ENCODE measurements at regions not wholly inside any gene's neighbourhood (a gene's known extent, or its start where the extent isn't known, plus 50 kb on each side); places are given as distances from the start of the nearest gene placed in this dataset.

DNA sequence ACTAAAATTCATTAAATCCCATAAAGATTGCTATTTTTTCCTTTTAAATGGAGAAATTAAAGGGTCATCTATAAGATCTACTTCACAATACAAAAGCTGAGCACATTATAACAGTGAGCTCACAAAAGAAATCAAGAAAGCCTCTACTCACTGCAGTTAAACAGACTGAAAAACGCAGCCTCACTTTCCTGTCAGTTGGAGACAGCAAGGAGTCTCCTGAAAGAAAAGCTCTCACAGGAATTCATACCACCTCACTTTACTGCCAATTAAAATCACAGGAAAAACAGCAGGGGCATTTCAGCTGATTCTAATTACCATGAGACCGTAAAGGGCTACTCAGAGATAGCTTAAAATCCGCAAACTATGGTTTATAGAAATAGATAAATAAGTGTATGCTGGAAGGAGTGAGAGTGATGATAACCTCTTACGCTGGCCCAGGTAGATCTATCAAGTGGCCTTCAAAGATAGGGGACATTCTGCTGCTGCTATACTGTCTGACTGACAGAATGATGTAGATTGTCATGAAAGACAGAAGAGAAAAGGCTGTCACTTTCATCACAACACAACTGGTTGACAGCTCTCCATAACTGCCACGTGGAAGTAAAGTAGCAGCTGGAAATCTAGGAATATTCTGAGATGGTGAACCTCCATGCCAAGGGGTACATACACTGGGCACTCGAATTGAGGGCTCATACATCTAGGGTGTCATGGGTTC lies 1333.7 kb upstream of the DIAPH2 start:
- TF ChIP-seq CTCF (IDR thresholded peaks at IDR 0.05) (no peak), POLR2A (IDR thresholded peaks at IDR 0.05) (no peak)

Data from adrenal gland (tissue), 5 donors.